Glomerular visceral epithelial cell (primary cell): ENCODE measurements at regions not wholly inside any gene's neighbourhood (a gene's known extent, or its start where the extent isn't known, plus 50 kb on each side); places are given as distances from the start of the nearest gene placed in this dataset.

Experiments
- DNase-seq: peaks from one replicate; pipeline ENCODE4 v3.0.0-alpha.2; 2016; ENCODE audit errors: extremely low spot score

GRCh38 chr9:76557674-76558225 is 98.8 kb downstream of the GCNT1 start:
- DNase-seq: no peak

- DNase-seq: no peak
Observed at GRCh38 chr9:76558465-76558864, 99.5 kb downstream of the GCNT1 start.

- DNase-seq: no peak
Observed at GRCh38 chr9:76559286-76559685, 100.3 kb downstream of the GCNT1 start.

DNA sequence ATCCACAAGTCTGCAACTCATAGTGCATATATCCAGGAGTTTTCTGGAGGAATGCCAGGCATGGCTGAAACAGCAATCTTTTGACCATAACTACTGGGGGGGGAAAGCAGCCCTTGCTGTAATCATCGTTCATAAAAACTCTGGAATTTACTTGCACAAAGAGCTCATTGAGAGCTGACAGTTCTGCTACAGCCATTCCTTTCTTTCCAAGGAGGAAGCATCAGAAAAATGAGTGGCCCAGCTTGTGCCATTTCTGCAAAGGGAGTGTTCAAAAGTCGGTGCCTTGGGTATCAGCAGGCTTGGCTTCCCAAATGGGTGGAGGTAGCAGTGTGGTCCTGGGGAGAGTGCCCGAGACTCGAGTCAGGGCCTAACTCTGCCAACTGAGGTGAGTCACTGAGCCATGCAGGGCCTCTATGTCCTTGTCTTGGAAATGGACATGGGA is 101.5 kb downstream of the GCNT1 start:
- peak; percentile 52 for DNase-seq

DNA sequence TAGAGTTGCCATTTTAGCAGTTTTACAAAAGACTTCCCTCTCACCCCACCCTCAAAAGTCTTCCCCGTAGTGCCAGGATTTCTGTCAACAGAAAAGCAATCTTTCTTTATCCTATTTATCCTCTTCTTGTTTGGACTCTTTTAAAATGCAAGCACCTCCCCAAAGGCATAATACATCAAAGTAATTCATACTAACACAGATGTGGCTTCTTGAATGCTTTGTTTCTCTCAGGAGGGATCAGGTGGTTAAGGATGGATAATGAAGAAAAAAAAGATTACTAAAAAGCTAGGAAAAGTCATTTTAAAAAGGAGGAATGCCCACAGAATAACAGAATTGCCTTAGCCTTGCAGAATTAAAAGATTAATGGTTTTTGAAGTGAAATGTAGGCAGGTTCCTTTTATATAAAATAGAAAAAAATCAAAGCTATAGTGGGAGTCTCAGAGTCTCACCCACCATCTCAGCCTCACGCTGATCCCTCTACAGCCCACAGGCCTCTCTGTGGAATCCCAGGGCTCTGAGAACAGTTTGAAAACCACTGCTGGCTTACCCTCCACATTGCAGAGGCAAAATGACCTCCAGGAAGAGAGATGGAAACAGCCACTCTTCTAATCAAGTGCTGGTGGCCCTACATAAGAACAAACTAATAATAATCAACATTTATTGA is 102.2 kb downstream of the GCNT1 start:
- no peak for DNase-seq
